NT2/D1 (cell line): ENCODE measurements at regions not wholly inside any gene's neighbourhood (a gene's known extent, or its start where the extent isn't known, plus 50 kb on each side); places are given as distances from the start of the nearest gene placed in this dataset.

ENCODE experiments used
- DNase-seq: peaks from one replicate; pipeline ENCODE4 v3.0.0-alpha.2; 2011; ENCODE audit warnings: low read depth, low spot score
- H3K27me3 ChIP-seq: 2 replicates; pipeline ENCODE4 v1.6.0; 2011; ENCODE audit warnings: mild to moderate bottlenecking; ENCODE audit not compliant: insufficient read length, insufficient read depth
- H3K36me3 ChIP-seq: 2 replicates; pipeline ENCODE4 v1.6.1; 2011; ENCODE audit warnings: mild to moderate bottlenecking, low read length, mixed read lengths; ENCODE audit not compliant: insufficient read depth, insufficient read length
- H3K4me1 ChIP-seq: 2 replicates; pipeline ENCODE4 v1.5.1; 2011; ENCODE audit not compliant: insufficient read depth, insufficient read length
- H3K4me3 ChIP-seq: 2 replicates; pipeline ENCODE4 v1.5.1; 2011; ENCODE audit warnings: low read depth; ENCODE audit not compliant: insufficient read length
- H3K9ac ChIP-seq: 2 replicates; pipeline ENCODE4 v1.6.0; 2011; ENCODE audit warnings: low read depth; ENCODE audit not compliant: insufficient read length
- H3K9me3 ChIP-seq: 2 replicates; pipeline ENCODE4 v1.5.1; 2011; ENCODE audit warnings: mild to moderate bottlenecking, low read length; ENCODE audit not compliant: insufficient read depth
- SUZ12 ChIP-seq: IDR thresholded peaks from 2 replicates; pipeline ENCODE4 v1.6.1; 2011; ENCODE audit not compliant: insufficient read length, insufficient read depth; ENCODE audit errors: extremely low read depth
- YY1 ChIP-seq: IDR thresholded peaks from 2 replicates; pipeline ENCODE4 v1.6.1; 2011; ENCODE audit not compliant: insufficient read length, insufficient read depth
- ZNF274 ChIP-seq: IDR thresholded peaks from 2 replicates; pipeline ENCODE4 v1.6.1; 2011; ENCODE audit warnings: mild to moderate bottlenecking, low read depth, low read length

DNA sequence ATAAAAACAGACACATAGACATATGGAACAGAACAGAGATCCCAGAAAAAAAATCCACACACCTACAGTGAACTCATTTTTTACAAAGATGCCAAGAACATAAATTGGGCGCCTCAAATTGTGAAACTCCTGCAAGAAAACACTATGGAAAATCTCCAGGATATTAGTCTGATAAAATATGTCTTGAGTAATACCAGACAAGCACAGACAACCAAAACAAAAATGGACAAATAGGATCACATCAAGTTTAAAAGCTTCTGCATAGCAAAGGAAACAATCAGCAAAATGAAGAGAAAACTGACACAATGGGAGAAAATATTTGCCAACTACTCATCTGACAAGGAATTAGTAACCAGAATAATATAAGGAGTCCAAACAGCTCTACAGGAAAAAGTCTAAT, 337.3 kb upstream of the DIPK2B start:
- TF ChIP-seq SUZ12 = no peak
- no peak for TF ChIP-seq ZNF274
- TF ChIP-seq YY1 = no peak
- H3K4me3 ChIP-seq = no peak overlapping the region
- H3K4me1 ChIP-seq = no peaks in the 10 kb centered on the region
- no peak for DNase-seq
- H3K36me3 ChIP-seq = no peaks in the 10 kb centered on the region
- H3K9ac ChIP-seq = no peak overlapping the region
- no peaks in the 10 kb centered on the region for H3K27me3 ChIP-seq
- no peaks in the 10 kb centered on the region; the same call in 1 of the 2 replicates for H3K9me3 ChIP-seq

- no peak for TF ChIP-seq ZNF274
- no peak for TF ChIP-seq SUZ12
- no peak for TF ChIP-seq YY1
- no peak overlapping the region for H3K9ac ChIP-seq
- H3K4me3 ChIP-seq = no peak overlapping the region
- no peaks in the 10 kb centered on the region for H3K9me3 ChIP-seq
- H3K36me3 ChIP-seq = no peaks in the 10 kb centered on the region
- DNase-seq = no peak
- no peaks in the 10 kb centered on the region for H3K27me3 ChIP-seq
- H3K4me1 ChIP-seq = no peaks in the 10 kb centered on the region
Observed at GRCh38 chrX:45527834-45528233, 327.2 kb upstream of the DIPK2B start.

DNA sequence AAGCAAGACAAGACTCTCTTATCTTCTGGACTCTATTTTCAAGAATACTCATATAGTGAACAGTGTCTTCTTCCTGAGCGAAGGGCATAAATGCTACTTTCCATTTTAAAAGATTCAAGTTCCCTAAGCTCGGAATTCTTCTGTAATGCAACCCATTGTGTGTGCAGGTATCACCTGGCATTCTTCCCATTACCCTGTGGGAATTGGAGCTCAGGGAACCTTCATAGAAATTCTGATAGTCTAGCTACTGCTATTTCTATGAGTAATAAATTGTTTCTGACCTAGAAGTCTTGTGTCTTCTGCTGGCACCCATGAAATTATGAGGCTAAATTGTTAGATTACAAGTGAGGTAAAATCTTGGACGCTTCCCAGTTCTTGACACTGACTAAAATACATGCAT, 324.1 kb upstream of the DIPK2B start:
- TF ChIP-seq SUZ12 (no peak), YY1 (no peak), ZNF274 (no peak)
- Histone ChIP-seq H3K4me1 (no peaks in the 10 kb centered on the region), H3K9me3 (no peaks in the 10 kb centered on the region), H3K4me3 (no peak overlapping the region), H3K36me3 (no peaks in the 10 kb centered on the region), H3K9ac (no peak overlapping the region), H3K27me3 (no peaks in the 10 kb centered on the region)
- no peak for DNase-seq

GRCh38 chrX:45524296-45524695, 323.6 kb upstream of the DIPK2B start:
- H3K36me3 ChIP-seq = no peaks in the 10 kb centered on the region
- TF ChIP-seq ZNF274 (no peak), YY1 (no peak), SUZ12 (no peak)
- H3K4me1 ChIP-seq = no peaks in the 10 kb centered on the region
- no peaks in the 10 kb centered on the region for H3K9me3 ChIP-seq
- H3K4me3 ChIP-seq = no peak overlapping the region
- H3K27me3 ChIP-seq = no peaks in the 10 kb centered on the region
- no peak for DNase-seq
- H3K9ac ChIP-seq = no peak overlapping the region

GRCh38 chrX:45518552-45518951, 317.9 kb upstream of the DIPK2B start:
- H3K9me3 ChIP-seq = no peaks in the 10 kb centered on the region
- no peaks in the 10 kb centered on the region for H3K27me3 ChIP-seq
- H3K4me3 ChIP-seq = no peak overlapping the region
- TF ChIP-seq ZNF274 (no peak), YY1 (no peak), SUZ12 (no peak)
- no peaks in the 10 kb centered on the region for H3K36me3 ChIP-seq
- no peak for DNase-seq
- H3K9ac ChIP-seq = no peak overlapping the region
- H3K4me1 ChIP-seq = no peaks in the 10 kb centered on the region

DNA sequence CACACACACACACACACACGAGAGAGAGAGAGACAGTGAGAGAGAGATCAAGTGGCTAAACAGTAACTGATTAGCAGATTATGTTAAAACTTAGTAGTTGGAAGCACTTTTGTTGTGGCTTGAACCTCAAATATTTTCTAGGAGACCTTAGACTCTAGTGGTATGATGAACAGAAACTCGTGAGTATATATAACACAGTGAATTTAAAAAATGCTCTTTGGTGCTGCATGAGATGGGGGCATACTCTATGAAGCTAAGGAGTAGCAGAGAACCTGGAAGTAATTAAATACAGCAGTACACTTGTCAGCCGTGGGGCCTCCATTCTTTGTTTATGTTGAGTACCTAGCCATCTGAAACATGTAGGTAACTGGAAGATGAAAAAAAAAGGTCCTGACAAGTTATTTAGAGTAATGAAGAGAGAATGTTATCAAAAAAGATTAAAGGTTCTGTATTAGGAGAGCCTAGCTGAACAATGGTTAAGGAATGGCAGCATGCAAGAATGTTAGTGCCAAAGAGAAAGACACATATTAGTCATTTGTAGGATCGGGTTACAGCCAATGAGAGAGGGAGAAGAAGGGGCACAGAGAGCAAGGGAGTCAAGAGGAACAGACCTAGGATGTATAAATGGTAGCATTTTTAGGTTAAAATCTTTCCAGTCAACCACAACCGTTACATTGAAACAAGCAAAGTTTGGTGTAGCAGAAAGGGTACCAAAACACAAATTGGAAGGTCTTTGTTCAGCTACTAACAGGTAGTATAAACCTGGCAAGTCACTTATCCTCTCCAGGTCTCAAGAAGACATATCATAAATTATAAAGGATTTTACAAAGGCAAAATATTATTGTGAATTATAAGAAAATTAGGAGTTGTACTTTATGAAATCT, 316.7 kb upstream of the DIPK2B start:
- Histone ChIP-seq H3K4me3 (no peak overlapping the region), H3K9ac (no peak overlapping the region), H3K27me3 (no peaks in the 10 kb centered on the region), H3K4me1 (no peaks in the 10 kb centered on the region), H3K9me3 (no peaks in the 10 kb centered on the region), H3K36me3 (no peaks in the 10 kb centered on the region)
- no peak for DNase-seq
- TF ChIP-seq ZNF274 (no peak), YY1 (no peak)

- H3K9ac ChIP-seq = no peak overlapping the region
Observed at GRCh38 chrX:45515262-45516215, 314.9 kb upstream of the DIPK2B start.

More at GRCh38 chrX:45515262-45516215, 314.9 kb upstream of the DIPK2B start:
- Histone ChIP-seq H3K9me3 (no peaks in the 10 kb centered on the region), H3K36me3 (no peaks in the 10 kb centered on the region), H3K4me1 (no peaks in the 10 kb centered on the region), H3K27me3 (no peaks in the 10 kb centered on the region), H3K4me3 (no peak overlapping the region)
- TF ChIP-seq ZNF274 (no peak), YY1 (no peak), SUZ12 (no peak)
- DNase-seq = no peak
